AG04449 (cell line): ENCODE measurements at regions not wholly inside any gene's neighbourhood (a gene's known extent, or its start where the extent isn't known, plus 50 kb on each side); places are given as distances from the start of the nearest gene placed in this dataset.

ENCODE experiments used
- CTCF ChIA-PET: fragments of 350-600 bp; formaldehyde crosslinking; extraction: SDS; loops from one replicate; lab custom pipeline; 2021; ENCODE audit warnings: antibody characterized with exemption; lab: Yijun Ruan, JAX
- POLR2A ChIA-PET: fragments of 400-600, 350-600 bp; formaldehyde crosslinking; extraction: SDS; loops from one replicate; lab custom pipeline; 2020; ENCODE audit warnings: antibody characterized with exemption, inconsistent platforms; lab: Yijun Ruan, JAX
- DNase-seq: peaks from one replicate; pipeline ENCODE4 v3.0.0-alpha.2; 2010; ENCODE audit warnings: low read depth, low spot score
- H3K4me3 ChIP-seq: 2 replicates; pipeline ENCODE4 v1.5.1; 2011; ENCODE audit warnings: low read depth, mild to moderate bottlenecking, control low read depth, low read length
- TF ChIP-seq, protein P1 (sequence below): IDR thresholded peaks from one replicate; pipeline ENCODE4 v1.5.1; 2011; ENCODE audit warnings: mild to moderate bottlenecking, moderate library complexity, low read length, control low read depth, inconsistent platforms; ENCODE audit not compliant: insufficient read depth; ENCODE audit errors: missing control alignments

DNA sequence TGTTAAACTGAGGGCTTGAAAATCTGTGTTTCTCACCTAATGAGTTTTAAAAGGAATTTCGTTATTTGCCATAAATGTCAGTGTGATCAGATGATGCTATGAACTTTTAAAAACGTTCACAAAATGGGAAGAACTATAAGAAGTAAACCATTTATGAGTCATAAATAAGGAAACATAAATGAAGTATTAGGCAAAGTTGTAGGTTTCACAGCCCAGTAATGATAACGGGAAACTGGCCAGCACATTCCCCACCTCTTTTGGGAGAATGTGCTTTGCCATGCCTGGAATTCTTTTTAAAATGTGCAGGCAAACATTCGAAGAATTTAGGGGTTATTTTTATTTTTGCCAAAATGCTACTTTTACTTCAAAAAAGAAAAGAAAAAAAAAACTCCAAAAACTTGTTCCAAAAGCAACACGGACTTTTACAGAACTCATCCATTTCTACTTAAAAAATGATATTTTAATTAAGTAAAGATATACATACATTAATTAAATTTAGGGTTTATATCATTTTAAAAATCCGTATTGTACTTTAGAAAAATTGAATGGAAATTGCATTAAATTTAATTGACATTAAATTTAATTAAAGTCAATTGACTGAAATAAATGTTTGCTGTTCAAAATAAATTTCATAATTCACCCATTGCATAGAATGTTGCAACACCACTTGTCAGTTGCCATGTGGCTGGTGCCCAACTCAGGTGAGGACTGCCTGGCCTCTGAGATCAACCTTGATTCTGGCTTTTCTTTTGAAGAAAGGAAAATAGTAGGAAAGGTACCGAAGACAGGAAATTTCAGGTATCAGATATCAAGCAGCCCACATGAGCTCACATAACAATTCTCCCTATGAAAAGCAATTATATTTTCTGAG lies 1198.5 kb downstream of the EFNB2 start:
- ChIA-PET POLR2A (no interaction called here), CTCF (no interaction called here)
- no peak overlapping the region for H3K4me3 ChIP-seq
- peak; percentile 49 for DNase-seq
- TF ChIP-seq, protein P1, sequence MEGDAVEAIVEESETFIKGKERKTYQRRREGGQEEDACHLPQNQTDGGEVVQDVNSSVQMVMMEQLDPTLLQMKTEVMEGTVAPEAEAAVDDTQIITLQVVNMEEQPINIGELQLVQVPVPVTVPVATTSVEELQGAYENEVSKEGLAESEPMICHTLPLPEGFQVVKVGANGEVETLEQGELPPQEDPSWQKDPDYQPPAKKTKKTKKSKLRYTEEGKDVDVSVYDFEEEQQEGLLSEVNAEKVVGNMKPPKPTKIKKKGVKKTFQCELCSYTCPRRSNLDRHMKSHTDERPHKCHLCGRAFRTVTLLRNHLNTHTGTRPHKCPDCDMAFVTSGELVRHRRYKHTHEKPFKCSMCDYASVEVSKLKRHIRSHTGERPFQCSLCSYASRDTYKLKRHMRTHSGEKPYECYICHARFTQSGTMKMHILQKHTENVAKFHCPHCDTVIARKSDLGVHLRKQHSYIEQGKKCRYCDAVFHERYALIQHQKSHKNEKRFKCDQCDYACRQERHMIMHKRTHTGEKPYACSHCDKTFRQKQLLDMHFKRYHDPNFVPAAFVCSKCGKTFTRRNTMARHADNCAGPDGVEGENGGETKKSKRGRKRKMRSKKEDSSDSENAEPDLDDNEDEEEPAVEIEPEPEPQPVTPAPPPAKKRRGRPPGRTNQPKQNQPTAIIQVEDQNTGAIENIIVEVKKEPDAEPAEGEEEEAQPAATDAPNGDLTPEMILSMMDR: no peak

GRCh38 chr13:105334211-105334610 lies 1201.3 kb downstream of the EFNB2 start:
- POLR2A ChIA-PET: interaction anchor here (0.9 kb wide), 1 partner anchor 1174 kb away, joined by 3 read pairs; no protein-coding TSS in a partner anchor
- TF ChIP-seq, protein P1: no peak
- no peak overlapping the region for H3K4me3 ChIP-seq
- peak; percentile 49 for DNase-seq
- CTCF ChIA-PET: interaction anchor here (1.0 to 1.2 kb wide), 3 partner anchors 10 to 561 kb away, joined by 3 read pairs; no protein-coding TSS in a partner anchor

DNA sequence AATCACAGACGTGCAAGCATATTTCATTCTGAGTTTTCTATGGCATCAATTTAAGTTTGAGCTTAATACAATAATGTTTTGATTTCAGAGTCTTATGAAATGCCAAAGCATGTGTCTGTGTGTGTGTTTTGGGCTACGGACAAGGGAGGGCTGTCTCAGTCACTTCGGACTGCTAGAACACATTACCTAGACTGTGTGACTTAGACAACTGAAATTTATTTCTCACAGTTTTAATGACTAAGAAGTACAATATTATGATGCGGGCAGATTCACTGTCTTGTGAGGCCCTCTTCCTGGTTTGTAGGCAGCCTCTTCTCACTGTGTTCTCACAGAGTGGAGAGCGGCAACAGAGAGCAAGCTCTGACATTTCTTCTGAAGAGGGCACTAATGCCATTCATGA lies 1202.0 kb downstream of the EFNB2 start:
- no peak for DNase-seq
- POLR2A ChIA-PET: no interaction called here
- no peak overlapping the region for H3K4me3 ChIP-seq
- CTCF ChIA-PET: interaction anchor here (1.0 to 1.2 kb wide), 2 partner anchors 11 to 560 kb away, joined by 3 read pairs; no protein-coding TSS in a partner anchor
- TF ChIP-seq, protein P1: no peak

DNA sequence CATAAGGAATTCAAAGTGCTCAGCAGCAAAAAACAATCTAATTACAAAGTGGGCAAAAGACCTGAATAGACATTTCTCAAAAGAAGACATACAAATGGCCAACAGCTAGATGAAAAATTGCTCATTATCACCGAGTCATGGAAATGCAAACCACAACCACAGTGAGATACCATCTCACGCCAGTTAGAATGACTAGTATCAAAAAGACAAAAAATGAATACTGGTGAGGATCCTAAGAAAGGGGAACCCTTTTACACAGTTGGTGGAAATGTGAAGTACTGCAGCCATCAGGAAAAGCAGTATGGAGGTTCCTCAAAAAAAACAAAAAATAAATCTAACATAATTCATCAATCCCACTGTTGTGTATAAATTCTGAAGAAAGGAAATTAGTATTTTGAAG lies 1206.1 kb downstream of the EFNB2 start:
- ChIA-PET POLR2A (no interaction called here), CTCF (no interaction called here)
- TF ChIP-seq, protein P1: no peak
- no peak overlapping the region for H3K4me3 ChIP-seq
- no peak for DNase-seq

DNA sequence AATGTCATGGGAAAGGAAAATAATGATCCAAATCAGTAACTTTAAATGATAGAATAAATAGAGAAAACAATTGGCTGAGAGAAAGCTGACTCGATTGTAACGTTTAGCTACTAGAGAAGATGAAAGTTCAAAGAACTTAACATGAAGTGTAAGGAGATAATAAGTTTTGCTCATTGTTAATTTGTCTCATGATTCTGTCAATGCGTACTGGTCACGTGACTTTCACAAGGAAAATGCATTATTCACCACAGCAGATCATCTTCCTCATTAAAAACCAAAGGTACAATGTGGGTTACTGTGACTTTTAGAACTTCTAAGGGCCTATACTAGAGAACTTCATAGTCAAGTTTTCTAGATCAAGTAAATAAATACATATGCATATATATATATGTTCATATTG lies 1207.2 kb downstream of the EFNB2 start:
- H3K4me3 ChIP-seq: no peak overlapping the region
- TF ChIP-seq, protein P1: no peak
- DNase-seq: no peak
- POLR2A ChIA-PET: no interaction called here
- CTCF ChIA-PET: no interaction called here

DNA sequence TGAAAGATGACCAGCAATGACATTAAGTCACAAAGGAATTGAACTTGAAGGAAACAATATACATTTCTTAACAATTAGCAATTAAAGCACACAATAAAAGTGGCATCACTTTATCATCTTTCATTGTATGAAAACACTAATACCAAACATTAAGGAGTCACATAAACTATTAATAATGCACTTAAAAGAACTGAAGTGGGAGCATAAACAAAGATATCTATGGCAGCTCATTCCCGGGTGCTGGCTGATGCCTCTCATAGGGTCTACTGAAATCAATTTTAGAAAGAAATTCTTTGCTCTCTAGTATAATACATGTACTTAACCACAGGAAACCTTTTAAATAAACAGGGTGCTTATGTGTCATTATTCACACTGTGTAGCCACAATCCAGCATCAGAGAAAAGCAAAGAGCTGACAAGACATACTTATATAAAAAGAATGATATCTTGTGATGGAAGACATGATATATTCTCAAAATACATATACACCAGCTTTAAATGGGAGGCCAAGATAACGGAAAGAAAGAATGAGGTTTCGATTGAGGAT lies 1207.8 kb downstream of the EFNB2 start:
- DNase-seq: no peak
- POLR2A ChIA-PET: no interaction called here
- TF ChIP-seq, protein P1: no peak
- CTCF ChIA-PET: interaction anchor here (0.9 kb wide), 1 partner anchor 11 kb away, joined by 3 read pairs; no protein-coding TSS in a partner anchor
- no peak overlapping the region for H3K4me3 ChIP-seq
